Mucosa of descending colon (tissue), 3 donors: ENCODE measurements at regions not wholly inside any gene's neighbourhood (a gene's known extent, or its start where the extent isn't known, plus 50 kb on each side); places are given as distances from the start of the nearest gene placed in this dataset.

Experiments used
- ATAC-seq: fragments of 200-7000 bp; cut with Tn5 transposase; one replicate; pipeline ENCODE4 v1.9.1; 2020; ENCODE audit warnings: mild to moderate bottlenecking, moderate library complexity
- DNase-seq, 3 donors: peaks; one replicate each; pipeline ENCODE4 v3.0.0-alpha.2; 2020
- H3K36me3 ChIP-seq: fragments of 200-600 bp; one replicate; pipeline ENCODE4 v1.8.0; 2021; ENCODE audit warnings: low read depth, mild to moderate bottlenecking
- H3K4me1 ChIP-seq: fragments of 200-600 bp; one replicate; pipeline ENCODE4 v1.8.0; 2021; ENCODE audit warnings: low read depth, mild to moderate bottlenecking
- H3K4me3 ChIP-seq: fragments of 200-600 bp; one replicate; pipeline ENCODE4 v1.8.0; 2021; ENCODE audit warnings: mild to moderate bottlenecking
- H3K9me3 ChIP-seq: fragments of 200-600 bp; one replicate; pipeline ENCODE4 v1.8.0; 2021; ENCODE audit warnings: mild to moderate bottlenecking
- intact Hi-C, 2 donors: fragments of 100-400 bp; cut with DNase I in 1 of 2; cut with micrococcal nuclease in 1 of 2; formaldehyde crosslinking; loops; one replicate each; pipeline versions ENCODE4 v1.11.0 to v1.11.1; 2022; cut with DNase I, micrococcal nuclease
- TF ChIP-seq, protein P1 (sequence below): fragments of 200-600 bp; IDR thresholded peaks from one replicate; pipeline ENCODE4 v1.8.0; 2022; ENCODE audit warnings: antibody characterized with exemption, mild to moderate bottlenecking
- donor health status: DM: no; HTN: no; CAD: no; lungs with moderate emphysema.
- donor health status: DM: no; HTN: no; CAD: no.
- donor health status: DM: no; HTN: yes; CAD: no.

DNA sequence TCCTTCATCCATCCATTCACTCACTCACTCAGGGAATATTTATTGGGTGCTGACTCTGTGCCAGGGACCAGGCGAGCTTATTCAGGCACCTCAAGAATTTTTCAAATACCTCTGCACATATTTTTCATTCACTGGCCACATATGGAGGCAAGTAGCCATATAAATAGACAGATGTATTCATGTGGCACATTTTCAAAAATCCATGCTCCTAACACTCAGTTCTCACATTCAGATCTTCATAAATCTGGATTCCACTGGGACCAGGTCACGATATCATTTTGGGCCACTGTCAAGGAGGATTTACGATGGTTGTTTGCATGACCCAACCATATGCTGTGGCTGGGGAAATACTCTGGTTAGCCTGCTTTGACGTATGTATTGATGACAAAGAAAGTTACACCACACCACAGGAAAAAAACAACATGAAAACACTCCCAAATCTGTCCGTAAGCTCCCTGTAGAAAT, 241.8 kb upstream of the LRTM1 start:
- DNase-seq: no peak
- peaks cover 5% of the 10 kb centered on the region for H3K4me1 ChIP-seq
- no peak overlapping the region for H3K4me3 ChIP-seq
- TF ChIP-seq, protein P1, sequence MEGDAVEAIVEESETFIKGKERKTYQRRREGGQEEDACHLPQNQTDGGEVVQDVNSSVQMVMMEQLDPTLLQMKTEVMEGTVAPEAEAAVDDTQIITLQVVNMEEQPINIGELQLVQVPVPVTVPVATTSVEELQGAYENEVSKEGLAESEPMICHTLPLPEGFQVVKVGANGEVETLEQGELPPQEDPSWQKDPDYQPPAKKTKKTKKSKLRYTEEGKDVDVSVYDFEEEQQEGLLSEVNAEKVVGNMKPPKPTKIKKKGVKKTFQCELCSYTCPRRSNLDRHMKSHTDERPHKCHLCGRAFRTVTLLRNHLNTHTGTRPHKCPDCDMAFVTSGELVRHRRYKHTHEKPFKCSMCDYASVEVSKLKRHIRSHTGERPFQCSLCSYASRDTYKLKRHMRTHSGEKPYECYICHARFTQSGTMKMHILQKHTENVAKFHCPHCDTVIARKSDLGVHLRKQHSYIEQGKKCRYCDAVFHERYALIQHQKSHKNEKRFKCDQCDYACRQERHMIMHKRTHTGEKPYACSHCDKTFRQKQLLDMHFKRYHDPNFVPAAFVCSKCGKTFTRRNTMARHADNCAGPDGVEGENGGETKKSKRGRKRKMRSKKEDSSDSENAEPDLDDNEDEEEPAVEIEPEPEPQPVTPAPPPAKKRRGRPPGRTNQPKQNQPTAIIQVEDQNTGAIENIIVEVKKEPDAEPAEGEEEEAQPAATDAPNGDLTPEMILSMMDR: no peak
- intact Hi-C loops: no loop called here
- H3K36me3 ChIP-seq: no peaks in the 10 kb centered on the region
- no peak for ATAC-seq
- no peaks in the 10 kb centered on the region for H3K9me3 ChIP-seq

DNA sequence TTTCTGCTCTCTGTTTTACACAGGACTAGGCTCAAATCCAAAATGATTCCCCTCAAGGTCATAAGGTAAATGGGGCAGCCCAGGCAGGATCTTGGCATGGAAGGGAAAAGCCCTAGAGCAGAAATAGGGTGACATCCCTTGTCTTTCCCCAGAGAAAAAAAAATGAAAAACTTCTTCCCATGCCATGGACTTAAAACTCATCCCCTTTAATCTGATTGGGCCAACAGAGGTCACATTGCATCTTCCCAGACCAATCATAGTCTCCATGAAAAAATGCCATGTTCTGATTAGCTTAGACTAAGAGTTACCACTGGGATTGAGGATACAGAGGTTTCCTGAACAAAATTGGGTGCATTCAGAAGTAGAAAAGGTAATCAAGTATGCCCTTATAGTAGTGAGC, 241.3 kb upstream of the LRTM1 start:
- no peaks in the 10 kb centered on the region for H3K9me3 ChIP-seq
- DNase-seq: no peak
- intact Hi-C loops: no loop called here
- peaks cover 5% of the 10 kb centered on the region for H3K4me1 ChIP-seq
- H3K36me3 ChIP-seq: no peaks in the 10 kb centered on the region
- TF ChIP-seq, protein P1: no peak
- ATAC-seq: no peak
- no peak overlapping the region for H3K4me3 ChIP-seq

DNA sequence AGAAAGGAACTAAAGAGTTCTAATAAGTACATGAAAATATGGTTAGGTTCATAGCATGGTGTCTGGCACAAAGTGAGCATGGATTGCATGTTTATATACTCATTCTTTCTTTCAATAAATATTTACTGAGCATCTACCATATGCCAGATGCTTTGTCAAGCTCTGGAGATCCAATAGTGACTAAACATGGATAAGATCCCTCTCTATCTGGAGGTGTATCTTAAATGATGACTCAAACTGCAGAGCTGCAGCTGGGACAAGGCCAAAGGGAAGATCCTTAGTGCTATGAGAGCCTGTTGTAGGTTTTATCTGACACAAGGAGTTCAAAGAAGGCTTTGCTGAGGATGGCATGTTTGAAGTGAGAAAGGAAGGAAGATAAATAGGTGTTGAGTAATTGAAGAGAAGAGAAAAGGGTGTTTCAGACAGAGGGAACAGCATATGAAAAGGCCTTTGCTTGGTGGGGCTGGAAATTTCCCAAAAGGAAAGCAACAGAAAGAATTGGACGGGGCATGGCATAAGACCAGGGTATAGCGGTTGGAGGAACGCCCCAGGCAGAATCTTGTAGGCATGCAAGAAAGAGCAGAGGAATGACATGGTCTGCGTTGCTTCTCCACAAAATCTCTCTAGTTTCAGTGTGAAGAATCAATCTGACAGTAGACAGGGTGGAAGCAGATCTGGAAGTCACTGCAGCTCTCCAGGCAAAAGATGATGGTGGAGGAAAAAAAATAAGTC, 239.9 kb upstream of the LRTM1 start:
- intact Hi-C loops: no loop called here
- ATAC-seq: peak; percentile 26
- H3K9me3 ChIP-seq: no peaks in the 10 kb centered on the region

DNA sequence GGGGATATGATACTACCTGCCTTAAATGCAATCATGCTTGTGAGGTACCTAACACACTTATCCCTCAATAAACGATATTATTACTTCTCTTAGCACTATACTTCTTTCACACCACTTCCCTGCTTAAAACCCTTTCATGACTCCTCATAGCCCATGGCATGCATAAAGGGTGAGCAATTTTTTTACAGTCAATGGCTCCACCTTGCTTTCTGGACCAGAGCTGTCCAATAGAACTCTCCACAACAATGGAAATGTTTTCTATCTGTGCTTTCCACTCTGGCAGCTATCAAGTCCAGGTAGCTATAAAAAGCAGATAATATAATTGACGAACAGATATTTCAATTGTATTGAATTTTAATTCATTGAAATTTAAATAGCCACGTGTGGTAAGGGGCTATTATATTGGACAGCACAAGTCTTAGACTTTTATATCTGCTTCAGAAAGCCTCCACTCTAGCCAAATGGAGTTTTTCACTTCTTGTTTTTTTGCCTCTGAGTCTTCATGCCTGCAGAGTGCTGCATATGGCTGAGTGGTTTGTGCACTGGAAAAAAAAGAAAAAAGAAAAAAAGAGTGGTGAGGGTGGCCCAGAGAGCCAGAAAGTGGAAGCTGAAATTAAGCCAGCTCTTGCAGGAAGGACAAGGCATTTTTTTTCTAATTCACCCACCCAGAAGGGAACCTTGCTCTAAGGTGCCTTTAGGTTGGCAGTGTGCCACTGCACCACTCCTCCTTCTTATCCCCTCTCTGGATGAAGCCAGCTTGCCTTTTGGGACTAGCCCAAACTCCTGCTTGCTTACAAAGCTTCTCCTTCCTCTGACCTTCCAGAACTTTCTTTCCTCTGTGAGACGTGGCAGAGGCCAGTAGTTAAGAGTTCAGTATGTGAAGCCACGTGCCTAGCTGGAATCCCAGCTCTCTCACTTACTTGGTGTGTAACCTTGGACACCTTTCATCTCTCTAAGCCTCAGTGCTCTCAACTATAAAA, 239.0 kb upstream of the LRTM1 start:
- ATAC-seq (no peak), DNase-seq (peak in 1 of 3 donors; percentile 22)
- H3K9me3 ChIP-seq: no peaks in the 10 kb centered on the region
- intact Hi-C loops: no loop called here
- H3K36me3 ChIP-seq: no peaks in the 10 kb centered on the region
- TF ChIP-seq, protein P1: no peak
- peaks cover 5% of the 10 kb centered on the region for H3K4me1 ChIP-seq
- no peak overlapping the region for H3K4me3 ChIP-seq

More for the DNA sequence above, 239.9 kb upstream of the LRTM1 start:
- DNase-seq: no peak
- no peaks in the 10 kb centered on the region for H3K36me3 ChIP-seq
- H3K4me1 ChIP-seq: peaks cover 5% of the 10 kb centered on the region
- no peak overlapping the region for H3K4me3 ChIP-seq
- TF ChIP-seq, protein P1: no peak

DNA sequence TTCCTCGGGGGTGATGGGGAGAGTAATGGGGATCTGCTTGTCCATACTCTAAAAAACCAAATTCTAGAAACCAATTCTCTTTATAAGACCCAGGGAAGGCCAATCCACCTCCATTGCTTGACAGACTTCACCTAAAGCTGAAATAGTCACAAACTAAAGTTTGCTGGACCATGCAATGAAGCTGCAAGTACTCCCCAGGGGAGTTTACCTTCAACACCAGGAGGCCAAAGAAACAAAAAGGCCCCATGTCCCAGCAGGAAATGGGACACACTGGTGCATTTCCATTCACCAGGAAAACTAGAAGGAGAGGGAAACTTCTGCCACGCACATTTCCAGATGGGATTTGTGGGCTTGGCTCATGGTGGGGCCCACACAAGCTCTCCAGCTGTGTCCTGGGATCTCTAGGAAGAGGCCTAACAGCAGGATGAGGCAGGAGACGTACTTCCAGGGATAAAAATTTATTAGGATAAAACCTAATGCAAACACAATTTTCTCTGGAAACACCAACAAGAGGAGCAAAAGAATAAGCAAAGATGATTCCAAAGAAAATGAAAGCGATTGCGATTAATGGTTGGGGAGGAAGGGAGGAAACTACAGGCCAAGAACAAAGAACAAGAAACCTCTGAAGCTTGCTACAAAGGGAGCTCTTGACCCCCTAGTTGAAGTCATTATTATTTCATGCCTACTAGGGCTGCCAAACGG, 238.0 kb upstream of the LRTM1 start:
- no peak overlapping the region for H3K4me3 ChIP-seq
- ATAC-seq: no peak
- no peaks in the 10 kb centered on the region for H3K36me3 ChIP-seq
- H3K9me3 ChIP-seq: no peaks in the 10 kb centered on the region
- intact Hi-C loops: no loop called here
- DNase-seq: no peak
- TF ChIP-seq, protein P1: no peak
- H3K4me1 ChIP-seq: peaks cover 5% of the 10 kb centered on the region
